ENCODE measurements at regions not wholly inside any gene's neighbourhood (a gene's known extent, or its start where the extent isn't known, plus 50 kb on each side); places are given as distances from the start of the nearest gene placed in this dataset.

- DNase-seq: no peak
- Histone ChIP-seq H3K27me3 (ENCODE audit: insufficient read depth, low read depth, severe bottlenecking) (peaks cover 55% of the 10 kb centered on the region), H3K9me3 (ENCODE audit: severe bottlenecking) (peaks cover 2% of the 10 kb centered on the region), H3K36me3 (no peaks in the 10 kb centered on the region), H3K4me3 (ENCODE audit: low read depth, low read length) (no peak overlapping the region), H3K27ac (no peak overlapping the region)
- no peak for TF ChIP-seq CTCF (IDR thresholded peaks at IDR 0.05; ENCODE audit: low read depth, low read length)
These were observed 62.1 kb upstream of the CCDC160 start for GRCh38 chrX:134174859-134175258.

GRCh38 chrX:134177527-134177926 is 59.5 kb upstream of the CCDC160 start:
- no peak overlapping the region for H3K27ac ChIP-seq

GRCh38 chrX:134180601-134181274 is 56.2 kb upstream of the CCDC160 start:
- Histone ChIP-seq H3K36me3 (no peaks in the 10 kb centered on the region), H3K4me3 (ENCODE audit: low read depth, low read length) (no peak overlapping the region), H3K27me3 (ENCODE audit: insufficient read depth, low read depth, severe bottlenecking) (peaks cover 45% of the 10 kb centered on the region), H3K27ac (no peak overlapping the region), H3K9me3 (ENCODE audit: severe bottlenecking) (no peaks in the 10 kb centered on the region)
- no peak for DNase-seq
- no peak for TF ChIP-seq CTCF (IDR thresholded peaks at IDR 0.05; ENCODE audit: low read depth, low read length)

More at GRCh38 chrX:134177527-134177926, 59.5 kb upstream of the CCDC160 start:
- Histone ChIP-seq H3K27me3 (ENCODE audit: insufficient read depth, low read depth, severe bottlenecking) (peaks cover 58% of the 10 kb centered on the region), H3K4me3 (ENCODE audit: low read depth, low read length) (no peak overlapping the region), H3K36me3 (no peaks in the 10 kb centered on the region), H3K9me3 (ENCODE audit: severe bottlenecking) (peaks cover 2% of the 10 kb centered on the region)
- no peak for DNase-seq
- no peak for TF ChIP-seq CTCF (IDR thresholded peaks at IDR 0.05; ENCODE audit: low read depth, low read length)

- H3K27me3 ChIP-seq (ENCODE audit: insufficient read depth, low read depth, severe bottlenecking): peaks cover 45% of the 10 kb centered on the region
- no peaks in the 10 kb centered on the region for H3K36me3 ChIP-seq
- no peak overlapping the region for H3K4me3 ChIP-seq (ENCODE audit: low read depth, low read length)
- H3K9me3 ChIP-seq (ENCODE audit: severe bottlenecking): no peaks in the 10 kb centered on the region
- no peak for DNase-seq
- no peak for TF ChIP-seq CTCF (IDR thresholded peaks at IDR 0.05; ENCODE audit: low read depth, low read length)
- H3K27ac ChIP-seq: no peak overlapping the region
These were observed 55.7 kb upstream of the CCDC160 start for GRCh38 chrX:134181275-134181660.

GRCh38 chrX:134183665-134184064 is 53.3 kb upstream of the CCDC160 start:
- Histone ChIP-seq H3K4me3 (ENCODE audit: low read depth, low read length) (no peak overlapping the region), H3K9me3 (ENCODE audit: severe bottlenecking) (no peaks in the 10 kb centered on the region), H3K27ac (no peak overlapping the region), H3K36me3 (no peaks in the 10 kb centered on the region), H3K27me3 (ENCODE audit: insufficient read depth, low read depth, severe bottlenecking) (peaks cover 54% of the 10 kb centered on the region)
- DNase-seq: no peak
- TF ChIP-seq CTCF (IDR thresholded peaks at IDR 0.05; ENCODE audit: low read depth, low read length): no peak

GRCh38 chrX:134184936-134185335 is 52.0 kb upstream of the CCDC160 start:
- TF ChIP-seq CTCF (IDR thresholded peaks at IDR 0.05; ENCODE audit: low read depth, low read length): no peak
- Histone ChIP-seq H3K4me3 (ENCODE audit: low read depth, low read length) (no peak overlapping the region), H3K27ac (no peak overlapping the region), H3K27me3 (ENCODE audit: insufficient read depth, low read depth, severe bottlenecking) (peaks cover 60% of the 10 kb centered on the region), H3K36me3 (no peaks in the 10 kb centered on the region), H3K9me3 (ENCODE audit: severe bottlenecking) (no peaks in the 10 kb centered on the region)
- DNase-seq: no peak
